Liver (tissue), 3 donors: ENCODE measurements at regions not wholly inside any gene's neighbourhood (a gene's known extent, or its start where the extent isn't known, plus 50 kb on each side); places are given as distances from the start of the nearest gene placed in this dataset.
"Not testable (repeated sequence)": the region's sequence is repeated elsewhere in the genome, so short reads cannot be mapped to it uniquely, and the experiment has no call there.

ENCODE experiments used
- ATF3 ChIP-seq: IDR thresholded peaks from 2 replicates; pipeline ENCODE4 v1.6.1; 2016; ENCODE audit warnings: antibody characterized with exemption
- CTCF ChIP-seq: fragments of 150-350 bp; IDR thresholded peaks from 2 replicates; pipeline ENCODE4 v1.5.1; 2017; ENCODE audit warnings: improper control_type of control experiment, low read depth, low read length; ENCODE audit not compliant: missing input control
- EGR1 ChIP-seq, 2 donors: IDR thresholded peaks; 2 replicates each; pipeline ENCODE4 v1.6.1; 2016 to 2018; ENCODE audit warnings: antibody characterized with exemption in 2 of 2, low read depth in 2 of 2
- MAX ChIP-seq: IDR thresholded peaks from 2 replicates; pipeline ENCODE4 v1.6.1; 2016; ENCODE audit warnings: antibody characterized with exemption
- donor health status: healthy.
- donor health status: healthy.

- TF ChIP-seq CTCF; EGR1 (IDR thresholded peaks at IDR 0.05; ENCODE audit: low read depth in 2 of 2); ATF3; MAX: not testable (repeated sequence)
Measured at GRCh38 chr2:39917371-39917770, 138.3 kb upstream of the THUMPD2 start.
